CD14-positive monocyte (primary cell): ENCODE measurements at regions not wholly inside any gene's neighbourhood (a gene's known extent, or its start where the extent isn't known, plus 50 kb on each side); places are given as distances from the start of the nearest gene placed in this dataset.

Source experiments
- DNase-seq, 3 donors: peaks; one replicate each; pipeline ENCODE4 v3.0.0-alpha.2; 2011 to 2022
- H2AFZ ChIP-seq: 2 replicates; pipeline ENCODE4 v1.6.0; 2012; ENCODE audit warnings: mild to moderate bottlenecking, low read depth, low read length, inconsistent platforms; ENCODE audit not compliant: insufficient read depth, poor library complexity, severe bottlenecking
- H3K27ac ChIP-seq, 2 donors: 1 replicate in 1 of 2; 2 replicates in 1 of 2; pipeline ENCODE4 v1.5.1; 2012 to 2013; ENCODE audit warnings: low read length in 2 of 2, control low read depth in 1 of 2, inconsistent platforms in 1 of 2, low read depth in 1 of 2, mild to moderate bottlenecking in 1 of 2
- H3K27me3 ChIP-seq, 2 donors: one replicate each; pipeline versions ENCODE4 v1.6.0 to v1.6.1; 2011 to 2013; ENCODE audit warnings: low read length in 2 of 2; ENCODE audit not compliant: control insufficient read depth in 2 of 2, insufficient read depth in 2 of 2
- H3K36me3 ChIP-seq, 2 donors: replicated peaks in 1 of 2; 1 replicate in 1 of 2; 2 replicates in 1 of 2; pipeline versions ENCODE4 v1.5.1 to v1.6.1; 2012 to 2013; ENCODE audit warnings: low read length in 2 of 2, control low read depth in 1 of 2, inconsistent platforms in 1 of 2, mild to moderate bottlenecking in 1 of 2; ENCODE audit not compliant: insufficient read depth in 2 of 2, control insufficient read depth in 1 of 2
- H3K4me1 ChIP-seq, 2 donors: 1 replicate in 1 of 2; 2 replicates in 1 of 2; pipeline versions ENCODE4 v1.5.1 to v1.6.1; 2012 to 2013; ENCODE audit warnings: low read length in 2 of 2, control low read depth in 1 of 2, inconsistent platforms in 1 of 2, mild to moderate bottlenecking in 1 of 2, moderate library complexity in 1 of 2; ENCODE audit not compliant: insufficient read depth in 2 of 2, control insufficient read depth in 1 of 2
- H3K4me2 ChIP-seq: replicated peaks from 2 replicates; pipeline ENCODE3; 2012; ENCODE audit warnings: low read length, moderate library complexity, mild to moderate bottlenecking; ENCODE audit not compliant: poor library complexity, severe bottlenecking; ENCODE audit errors: extremely low read depth
- H3K4me3 ChIP-seq, 3 experiments: fragments of 200-600 bp in 1 of 3; sonication (generic) in 1 of 3; replicated peaks in 1 of 3; 1 replicate in 2 of 3; 2 replicates in 1 of 3; pipeline ENCODE4 v1.5.1; 2011 to 2013; ENCODE audit warnings: low read length in 3 of 3, mild to moderate bottlenecking in 3 of 3, control low read depth in 2 of 3, low read depth in 2 of 3, inconsistent platforms in 1 of 3, moderate library complexity in 1 of 3
- H3K79me2 ChIP-seq: 2 replicates; pipeline ENCODE4 v1.6.0; 2012; ENCODE audit warnings: mild to moderate bottlenecking, control low read depth, inconsistent platforms, low read length, moderate library complexity; ENCODE audit not compliant: insufficient read depth
- H3K9ac ChIP-seq: 2 replicates; pipeline ENCODE4 v1.6.0; 2017; ENCODE audit warnings: low read length, mild to moderate bottlenecking; ENCODE audit not compliant: insufficient read depth, poor library complexity, severe bottlenecking
- H3K9me3 ChIP-seq, 2 donors: replicated peaks in 1 of 2; 1 replicate in 1 of 2; 2 replicates in 1 of 2; pipeline versions ENCODE4 v1.5.1 to v1.6.1; 2012 to 2013; ENCODE audit warnings: low read length in 2 of 2, control low read depth in 1 of 2; ENCODE audit not compliant: control insufficient read depth in 1 of 2, insufficient read depth in 1 of 2
- H4K20me1 ChIP-seq: 2 replicates; pipeline ENCODE4 v1.6.0; 2012; ENCODE audit warnings: mild to moderate bottlenecking, low read length, control low read depth, moderate library complexity; ENCODE audit not compliant: insufficient read depth
- H3K27ac Mint-ChIP-seq, 7 donors: one replicate each; pipeline ENCODE4 v1.8.0; 2020; ENCODE audit warnings: mild to moderate bottlenecking in 7 of 7, mixed read lengths in 7 of 7, moderate library complexity in 6 of 7, inconsistent platforms in 2 of 7
- H3K27me3 Mint-ChIP-seq, 3 donors: one replicate each; pipeline ENCODE4 v1.8.0; 2021 to 2022; ENCODE audit warnings: low read depth in 3 of 3, mild to moderate bottlenecking in 3 of 3, mixed read lengths in 3 of 3, moderate library complexity in 3 of 3, inconsistent platforms in 1 of 3
- H3K36me3 Mint-ChIP-seq, 2 donors: one replicate each; pipeline ENCODE4 v1.8.0; 2020; ENCODE audit warnings: mixed read lengths in 2 of 2, inconsistent platforms in 1 of 2, mild to moderate bottlenecking in 1 of 2
- H3K4me1 Mint-ChIP-seq: one replicate; pipeline ENCODE4 v1.8.0; 2020; ENCODE audit warnings: mild to moderate bottlenecking, mixed read lengths
- H3K4me3 Mint-ChIP-seq, 2 donors: one replicate each; pipeline ENCODE4 v1.8.0; 2020; ENCODE audit warnings: mild to moderate bottlenecking in 2 of 2, mixed read lengths in 2 of 2, moderate library complexity in 1 of 2
- H3K9me3 Mint-ChIP-seq, 7 donors: one replicate each; pipeline ENCODE4 v1.8.0; 2020 to 2022; ENCODE audit warnings: mixed read lengths in 7 of 7, mild to moderate bottlenecking in 6 of 7, moderate library complexity in 6 of 7, inconsistent platforms in 2 of 7
- CTCF ChIP-seq: fragments of 200-600 bp; IDR thresholded peaks from one replicate; pipeline ENCODE4 v1.8.0; 2022; ENCODE audit warnings: antibody characterized with exemption, mild to moderate bottlenecking
- WGBS: methylation state at CpG from one replicate; pipeline ENCODE4 v1.1.5; 2013; ENCODE audit warnings: missing lambda C conversion rate; ENCODE audit not compliant: insufficient coverage; 5-methylcytosine and 5-hydroxymethylcytosine counted together
- intact Hi-C, 2 donors: fragments of 100-400 bp; cut with micrococcal nuclease; formaldehyde crosslinking; loops; one replicate each; pipeline versions ENCODE4 v1.15.0 to v1.15.1; 2023

DNA sequence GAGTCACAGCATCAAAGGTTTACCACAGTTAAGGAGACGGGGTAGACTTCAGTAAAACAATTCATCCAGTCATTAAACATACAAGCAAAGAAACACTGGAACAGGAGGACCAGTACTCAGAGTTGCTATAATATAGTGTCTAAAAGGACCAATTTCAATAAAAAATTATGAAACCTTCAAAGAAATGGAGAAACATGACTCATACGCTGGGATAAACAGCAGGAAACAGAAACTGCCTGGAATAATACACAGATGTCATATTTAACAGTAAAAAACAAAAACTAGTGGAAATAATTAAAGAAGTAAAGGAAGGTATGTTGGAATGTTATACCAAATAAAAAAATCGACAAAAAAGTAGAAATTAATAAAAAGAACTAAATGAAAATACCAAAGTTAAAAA lies 1075.9 kb downstream of the NR2F1-AS1 start:
- Histone ChIP-seq H3K9ac (no peak overlapping the region), H2AFZ (no peak overlapping the region), H3K4me1 (no peaks in the 10 kb centered on the region), H3K27me3 (no peaks in the 10 kb centered on the region), H3K27ac (no peak overlapping the region), H3K4me3 (no peak overlapping the region), H3K79me2 (no peaks in the 10 kb centered on the region), H3K36me3 (no peaks in the 10 kb centered on the region), H3K4me2 (no peak overlapping the region), H4K20me1 (no peaks in the 10 kb centered on the region), H3K9me3 (peaks cover 8% of the 10 kb centered on the region in 2 donors)
- no peak for DNase-seq
- no CpG with 5 or more reads among the region's 3 CpGs for WGBS
- Mint-ChIP-seq H3K27ac (no peak overlapping the region), H3K36me3 (no peaks in the 10 kb centered on the region), H3K4me1 (no peaks in the 10 kb centered on the region), H3K27me3 (peaks cover 0 to 1% (median 1%) of the 10 kb centered on the region in 3 donors), H3K4me3 (no peak overlapping the region), H3K9me3 (peaks cover 0 to 3% (median 0%) of the 10 kb centered on the region in 7 donors)
- TF ChIP-seq CTCF = no peak
- intact Hi-C loops = no loop called here

DNA sequence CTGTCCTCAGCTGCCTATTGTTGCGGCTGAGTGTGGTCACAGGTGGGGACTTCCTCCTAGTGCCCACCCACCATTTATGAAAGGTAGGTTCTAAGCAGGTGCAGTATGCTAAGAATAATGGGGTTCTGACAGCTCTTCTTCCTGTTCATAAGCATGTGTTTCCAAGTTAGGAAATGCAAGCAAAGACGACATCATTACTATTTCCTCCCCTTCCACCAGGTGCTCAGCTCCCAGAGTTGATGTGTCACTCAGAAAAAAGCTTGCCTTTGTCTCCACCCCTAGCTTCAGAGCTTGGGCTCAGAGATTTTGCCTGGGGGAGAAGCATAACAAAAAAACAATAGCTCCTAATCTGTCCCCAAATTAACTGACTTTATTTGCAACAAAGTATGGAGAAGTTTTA lies 1076.7 kb downstream of the NR2F1-AS1 start:
- no peaks in the 10 kb centered on the region for H3K4me1 Mint-ChIP-seq
- H3K4me3 Mint-ChIP-seq = no peak overlapping the region
- H3K4me2 ChIP-seq = no peak overlapping the region
- TF ChIP-seq CTCF = no peak
- no peaks in the 10 kb centered on the region for H3K27me3 ChIP-seq
- H4K20me1 ChIP-seq = no peaks in the 10 kb centered on the region
- no peak overlapping the region for H2AFZ ChIP-seq
- H3K9me3 ChIP-seq = peaks cover 0 to under 1% of the 10 kb centered on the region in 2 donors
- H3K27ac ChIP-seq = no peak overlapping the region
- WGBS = no CpG with 5 or more reads among the region's 2 CpGs
- no peak overlapping the region for H3K4me3 ChIP-seq
- H3K79me2 ChIP-seq = no peaks in the 10 kb centered on the region
- intact Hi-C loops = no loop called here
- H3K9me3 Mint-ChIP-seq = peaks cover 0 to 3% (median 0%) of the 10 kb centered on the region in 7 donors
- H3K4me1 ChIP-seq = no peaks in the 10 kb centered on the region
- no peak for DNase-seq
- H3K36me3 ChIP-seq = no peaks in the 10 kb centered on the region
- H3K36me3 Mint-ChIP-seq = no peaks in the 10 kb centered on the region
- H3K27ac Mint-ChIP-seq = no peak overlapping the region
- H3K27me3 Mint-ChIP-seq = peaks cover 0 to 1% (median 1%) of the 10 kb centered on the region in 3 donors
- H3K9ac ChIP-seq = no peak overlapping the region
